ENCODE measurements at regions not wholly inside any gene's neighbourhood (a gene's known extent, or its start where the extent isn't known, plus 50 kb on each side); places are given as distances from the start of the nearest gene placed in this dataset.

GRCh38 chr13:61994174-61994573 lies 578.5 kb upstream of the PCDH20 start:
- ATAC-seq: no peak
- POLR2A ChIA-PET: no interaction called here

GRCh38 chr13:61989978-61990377 lies 574.3 kb upstream of the PCDH20 start:
- no peaks in the 10 kb centered on the region for H3K27me3 Mint-ChIP-seq (ENCODE audit: low read depth)
- DNase-seq (ENCODE audit: low spot score) (no peak), ATAC-seq (no peak)
- no peaks in the 10 kb centered on the region for H3K36me3 Mint-ChIP-seq
- no peaks in the 10 kb centered on the region for H3K4me1 Mint-ChIP-seq
- CTCF ChIA-PET: no interaction called here
- H3K27ac Mint-ChIP-seq: no peak overlapping the region
- POLR2A ChIA-PET: no interaction called here
- H3K9me3 Mint-ChIP-seq: peaks cover 8% of the 10 kb centered on the region
- H3K4me3 Mint-ChIP-seq: no peak overlapping the region
- no peak for TF ChIP-seq ZSCAN18 (CRISPR knock-in tag; IDR thresholded peaks at IDR 0.05)
- TF ChIP-seq GTF2I (CRISPR knock-in tag; conservative IDR thresholded peaks at IDR 0.05): no peak
- TF ChIP-seq MLX (CRISPR knock-in tag; IDR thresholded peaks at IDR 0.05): no peak
- no peak for TF ChIP-seq CREB1 (CRISPR knock-in tag; IDR thresholded peaks at IDR 0.05)
- TF ChIP-seq SMAD4 (CRISPR knock-in tag; IDR thresholded peaks at IDR 0.05): no peak
- no peak for TF ChIP-seq FOXP4 (CRISPR knock-in tag; IDR thresholded peaks at IDR 0.05)

More at GRCh38 chr13:61994174-61994573, 578.5 kb upstream of the PCDH20 start:
- DNase-seq (ENCODE audit: low spot score): no peak
- H3K27me3 Mint-ChIP-seq (ENCODE audit: low read depth): no peaks in the 10 kb centered on the region
- H3K4me3 Mint-ChIP-seq: no peak overlapping the region
- CTCF ChIA-PET: no interaction called here
- peaks cover 18% of the 10 kb centered on the region for H3K9me3 Mint-ChIP-seq
- TF ChIP-seq KAT7 (CRISPR knock-in tag; IDR thresholded peaks at IDR 0.05; ENCODE audit: borderline replicate concordance) (no peak), AR (CRISPR knock-in tag; IDR thresholded peaks at IDR 0.05) (no peak), FOXP1 (CRISPR knock-in tag; IDR thresholded peaks at IDR 0.05; ENCODE audit: borderline replicate concordance) (no peak), JAZF1 (CRISPR knock-in tag; IDR thresholded peaks at IDR 0.05) (no peak), NR2C2 (CRISPR knock-in tag; IDR thresholded peaks at IDR 0.05) (no peak), ZNF121 (CRISPR knock-in tag; IDR thresholded peaks at IDR 0.05) (no peak), ZNF671 (CRISPR knock-in tag; IDR thresholded peaks at IDR 0.05) (no peak), ETV6 (CRISPR knock-in tag; IDR thresholded peaks at IDR 0.05) (no peak), TP53 (CRISPR knock-in tag; IDR thresholded peaks at IDR 0.05) (no peak), MXD4 (CRISPR knock-in tag; IDR thresholded peaks at IDR 0.05; ENCODE audit: borderline replicate concordance) (no peak), ZNF317 (CRISPR knock-in tag; IDR thresholded peaks at IDR 0.05; ENCODE audit: borderline replicate concordance, low read depth) (no peak), GABPB1 (CRISPR knock-in tag; IDR thresholded peaks at IDR 0.05) (no peak), FOXK1 (CRISPR knock-in tag; IDR thresholded peaks at IDR 0.05) (no peak), MLX (CRISPR knock-in tag; IDR thresholded peaks at IDR 0.05) (no peak), CREB1 (CRISPR knock-in tag; IDR thresholded peaks at IDR 0.05) (no peak), AFF4 (CRISPR knock-in tag; IDR thresholded peaks at IDR 0.05; ENCODE audit: borderline replicate concordance) (no peak)
- H3K36me3 Mint-ChIP-seq: no peaks in the 10 kb centered on the region
- no peaks in the 10 kb centered on the region for H3K4me1 Mint-ChIP-seq
- H3K27ac Mint-ChIP-seq: no peak overlapping the region
